Limb (tissue), 2 donors: ENCODE measurements at regions not wholly inside any gene's neighbourhood (a gene's known extent, or its start where the extent isn't known, plus 50 kb on each side); places are given as distances from the start of the nearest gene placed in this dataset.
"Not testable (repeated sequence)": the region's sequence is repeated elsewhere in the genome, so short reads cannot be mapped to it uniquely, and the experiment has no call there.

ENCODE experiments used
- DNase-seq, 2 donors: peaks; one replicate each; pipeline ENCODE4 v3.0.0-alpha.2; 2016; ENCODE audit errors: extremely low spot score in 2 of 2

DNA sequence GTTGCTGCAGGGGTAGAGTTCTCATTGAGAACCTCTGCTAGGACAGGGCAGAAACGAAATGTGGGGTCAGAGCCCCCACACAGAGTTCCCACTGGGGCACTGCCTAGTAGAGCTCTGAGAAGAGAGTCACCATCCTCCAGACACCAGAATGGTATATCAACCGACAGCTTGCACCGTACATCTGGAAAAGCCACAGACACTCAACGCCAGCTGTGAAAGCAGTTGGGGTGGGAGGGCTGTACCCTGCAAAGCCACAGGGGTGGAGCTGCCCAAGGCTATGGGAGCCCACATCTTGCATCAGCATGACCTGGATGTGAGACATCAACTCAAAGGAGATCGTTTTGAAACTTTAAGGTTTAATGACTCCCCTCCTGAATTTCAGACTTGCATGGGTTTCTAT, 284.0 kb upstream of the DEPDC1 start:
- no peak for DNase-seq

DNA sequence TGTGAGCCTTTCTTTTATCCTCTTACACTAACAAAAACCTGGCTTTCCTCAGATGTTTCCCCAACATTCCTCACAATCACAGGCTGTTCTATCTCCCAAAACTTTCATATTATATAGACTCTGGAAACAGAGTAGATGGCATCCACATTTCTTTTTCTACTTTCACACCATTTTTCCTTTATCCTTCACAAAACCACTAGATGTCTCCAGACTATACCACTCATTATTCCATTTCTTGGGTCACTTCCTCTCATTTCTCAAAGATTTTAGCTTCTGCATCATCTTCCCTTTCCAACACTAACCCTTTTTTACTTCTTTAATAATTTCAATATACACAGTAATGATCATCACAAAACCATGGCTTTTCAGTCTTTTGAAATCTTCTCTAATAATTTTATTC, 286.0 kb upstream of the DEPDC1 start:
- DNase-seq, result no peak

DNA sequence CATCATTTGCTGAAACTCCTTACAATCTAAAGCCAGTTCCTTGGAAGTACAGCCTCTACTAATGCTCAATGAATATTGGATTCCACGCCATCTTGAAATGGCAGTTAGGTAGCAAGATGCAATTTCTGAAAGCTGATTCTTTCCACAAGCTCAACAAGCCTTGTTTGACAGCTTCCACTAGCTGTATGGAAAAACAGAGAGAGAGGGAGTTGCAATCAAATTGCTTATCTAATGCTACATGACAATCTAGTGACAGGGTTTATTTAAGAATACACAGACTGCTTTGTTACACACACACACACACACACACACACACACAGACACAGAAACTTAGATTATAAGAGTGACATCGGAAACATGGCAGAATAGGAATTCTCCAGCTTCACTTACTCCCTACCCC, 288.4 kb upstream of the DEPDC1 start:
- no peak for DNase-seq

DNA sequence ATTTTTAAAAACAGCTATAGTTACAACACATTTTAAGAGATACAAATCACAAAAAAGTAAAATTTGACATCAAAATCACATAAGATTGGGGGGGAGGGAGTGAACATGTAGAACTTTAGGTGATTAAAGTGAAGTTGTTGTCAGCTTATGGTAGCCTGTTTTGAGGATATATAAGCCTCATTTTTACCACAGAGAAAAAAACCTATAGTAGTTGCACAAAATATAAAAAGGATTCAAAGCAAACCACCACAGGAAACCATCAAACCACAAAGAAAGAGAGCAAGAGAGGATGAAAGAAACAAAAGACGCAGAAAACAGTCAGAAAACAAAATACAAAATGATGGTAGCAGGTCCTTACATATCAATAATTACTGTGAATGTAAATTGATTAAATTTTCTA, 291.9 kb upstream of the DEPDC1 start:
- no peak for DNase-seq

DNA sequence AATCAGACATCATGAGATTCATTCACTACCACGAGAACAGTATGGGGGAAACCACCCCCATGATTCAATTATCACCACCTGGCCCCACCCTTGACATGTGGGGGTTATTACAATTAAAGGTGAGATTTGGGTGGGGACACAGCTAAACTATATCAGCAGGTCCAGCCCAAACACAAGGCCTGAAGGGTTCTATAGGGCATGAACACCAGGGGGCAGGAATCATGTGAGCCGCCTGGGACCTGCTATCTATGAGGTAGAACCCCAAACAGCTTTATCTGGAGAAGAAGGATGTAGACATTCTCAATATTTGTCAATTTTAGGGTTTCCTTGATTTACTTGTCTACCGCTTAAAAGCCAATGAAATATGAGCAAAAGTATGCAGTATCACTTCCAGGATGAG, 294.9 kb upstream of the DEPDC1 start:
- no peak for DNase-seq

DNA sequence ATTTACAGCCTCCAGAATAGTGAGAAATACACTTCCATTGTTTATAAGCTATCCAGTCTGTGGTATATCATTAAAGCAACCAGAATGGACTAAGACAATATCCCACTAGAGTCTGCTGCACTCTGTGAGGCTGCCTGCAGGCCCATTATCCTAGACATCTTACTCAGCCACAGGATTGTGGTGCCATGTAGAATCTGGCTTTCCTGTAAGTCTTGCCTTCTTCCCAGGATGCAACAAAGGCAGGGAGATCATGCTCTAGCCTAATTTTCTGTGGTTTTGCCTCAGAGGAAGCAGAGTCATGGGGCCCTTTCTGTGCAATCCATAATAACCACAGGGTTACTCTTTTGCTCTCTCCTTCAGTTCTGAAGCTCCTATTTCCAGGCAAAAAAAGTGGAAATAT, 299.1 kb upstream of the DEPDC1 start:
- no peak for DNase-seq

DNA sequence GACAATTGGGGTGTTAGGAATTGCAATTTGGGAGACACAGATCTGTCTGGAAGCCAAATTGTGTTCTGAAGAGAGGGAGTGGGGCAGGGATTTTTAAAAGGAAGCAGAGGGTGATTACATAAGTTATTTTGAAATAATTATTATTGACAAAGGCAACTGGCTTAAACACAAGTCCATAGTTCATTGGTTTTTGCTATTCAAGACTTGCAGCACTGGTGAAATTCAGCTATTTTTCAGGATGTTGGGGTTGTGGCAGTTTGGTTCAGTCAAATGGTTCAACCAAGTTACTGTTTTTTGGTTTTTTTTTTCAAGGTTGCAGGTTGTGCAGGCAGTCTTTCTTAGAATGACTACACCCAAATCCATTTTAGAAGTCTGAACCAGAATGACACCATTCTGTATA, 300.0 kb upstream of the DEPDC1 start:
- DNase-seq, result no peak

DNA sequence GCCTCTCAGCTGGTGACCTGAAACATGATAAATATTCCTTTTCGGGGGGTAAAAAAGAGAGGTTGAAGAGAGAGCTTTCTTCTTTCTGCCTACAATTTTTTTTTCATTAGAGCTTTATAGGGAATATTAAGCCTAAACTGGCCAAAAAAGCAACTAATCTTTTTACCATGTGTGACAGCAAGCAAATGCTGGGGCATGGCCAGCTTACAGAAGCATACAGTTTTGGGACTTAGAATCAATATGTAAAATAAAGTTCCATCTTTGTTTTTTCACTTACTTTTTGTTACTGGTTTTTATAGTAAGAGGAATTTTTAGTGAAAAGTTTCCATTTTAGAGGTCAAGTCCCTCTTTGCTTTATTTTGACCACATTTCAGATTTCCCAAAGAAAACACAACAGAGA, 301.2 kb upstream of the DEPDC1 start:
- DNase-seq, result peak in 1 of 2 donors; percentile 24

DNA sequence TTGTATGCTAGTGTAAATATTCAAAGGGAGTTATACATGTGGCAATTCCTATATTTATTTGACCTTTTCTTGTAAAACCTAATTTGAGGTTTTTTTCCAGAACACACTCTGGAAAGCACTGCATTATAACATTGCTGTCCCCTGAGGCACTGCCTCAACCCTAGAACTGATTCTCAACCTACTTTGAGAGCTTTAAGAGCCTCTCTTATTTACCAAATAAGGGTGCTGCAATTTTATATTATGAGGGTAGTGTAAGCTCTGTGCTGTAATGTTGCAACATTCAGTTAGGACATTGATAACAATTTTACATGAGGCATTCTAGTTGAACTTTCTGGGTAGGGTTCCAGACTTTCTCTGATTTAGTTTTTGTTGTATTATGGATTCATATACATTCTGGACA, 302.2 kb upstream of the DEPDC1 start:
- no peak for DNase-seq

DNA sequence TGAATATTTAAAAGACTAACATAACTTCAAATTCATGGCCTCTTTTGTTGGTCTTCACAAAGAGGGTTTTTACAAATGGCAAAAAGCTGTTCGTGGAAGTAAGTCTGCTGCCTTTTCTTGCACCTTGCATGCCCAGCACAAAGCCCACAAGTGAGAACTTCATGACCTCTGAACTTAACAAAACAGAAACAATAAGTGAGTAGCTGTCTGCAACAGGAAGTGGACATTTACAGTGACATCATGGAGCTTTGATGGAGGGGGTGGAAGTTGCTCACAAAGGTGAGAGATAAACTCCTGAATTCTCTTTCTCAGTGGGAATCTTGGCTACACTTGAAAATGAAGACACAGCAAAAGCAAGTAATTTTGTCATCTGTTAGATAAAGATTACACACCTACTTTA, 303.3 kb upstream of the DEPDC1 start:
- no peak for DNase-seq

DNA sequence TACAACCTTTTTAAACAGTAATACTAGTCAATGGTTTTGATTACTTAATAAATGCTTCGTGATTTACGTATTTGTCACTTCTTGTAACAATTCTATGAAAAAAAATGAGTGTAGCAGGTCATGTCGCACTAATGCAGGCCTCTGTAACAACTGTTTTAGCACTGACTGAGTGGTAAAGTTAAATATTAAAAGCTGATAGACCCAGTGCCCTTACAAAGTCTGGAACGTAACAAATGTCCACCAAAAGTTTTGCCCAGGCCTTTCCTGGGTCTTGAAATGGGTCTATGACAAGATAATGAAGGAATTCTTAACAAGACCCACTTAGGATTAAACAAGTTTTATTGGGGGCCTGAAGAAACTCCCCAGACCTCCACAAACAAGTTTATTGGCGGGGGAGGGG, 304.6 kb upstream of the DEPDC1 start:
- DNase-seq, result no peak

DNA sequence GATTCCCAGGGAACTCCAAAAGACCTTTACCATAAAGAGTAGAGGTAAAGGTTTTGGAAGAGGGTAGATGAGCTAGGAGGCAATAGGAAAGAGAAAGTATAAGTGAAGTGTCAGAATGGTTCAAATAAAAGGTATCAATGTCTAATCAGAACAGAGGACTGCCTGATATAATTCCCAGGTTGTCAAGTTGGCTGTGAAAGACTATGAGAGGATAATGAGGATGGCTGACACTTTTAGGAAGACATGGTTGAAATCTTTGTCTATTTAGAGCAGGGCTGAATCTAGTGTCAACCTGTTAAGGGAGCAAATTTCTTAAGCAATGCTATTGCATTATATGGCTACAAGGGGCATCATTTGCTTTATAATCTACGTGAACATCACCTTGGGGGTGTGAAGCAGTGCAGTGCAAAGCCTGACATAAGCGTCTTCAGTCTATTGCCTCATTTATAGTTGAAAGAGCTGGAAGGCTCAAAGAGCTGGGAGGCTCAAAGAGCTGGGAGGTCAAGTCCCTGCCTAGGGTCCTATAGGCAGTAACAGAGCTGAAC, 308.3 kb upstream of the DEPDC1 start:
- DNase-seq, result no peak

DNA sequence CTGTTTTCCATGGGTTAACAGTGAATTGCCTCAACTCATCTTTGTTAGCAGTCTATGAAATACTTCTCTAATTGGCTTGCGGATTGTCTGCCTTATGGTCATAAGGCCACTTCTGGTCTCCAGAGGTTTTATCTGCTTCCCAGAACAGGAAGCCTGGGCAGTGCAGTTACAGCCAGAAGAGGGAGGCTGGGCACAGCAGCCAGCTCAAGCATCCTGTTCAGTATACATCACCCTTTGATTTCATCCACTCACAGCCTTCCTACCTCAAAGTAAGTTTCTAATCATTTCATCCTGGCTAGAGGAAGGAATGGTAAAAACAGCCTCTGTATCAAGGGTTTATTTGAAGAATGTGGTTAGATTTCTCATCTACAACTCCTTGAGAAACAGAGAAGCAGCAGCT, 311.5 kb upstream of the DEPDC1 start:
- no peak for DNase-seq

DNA sequence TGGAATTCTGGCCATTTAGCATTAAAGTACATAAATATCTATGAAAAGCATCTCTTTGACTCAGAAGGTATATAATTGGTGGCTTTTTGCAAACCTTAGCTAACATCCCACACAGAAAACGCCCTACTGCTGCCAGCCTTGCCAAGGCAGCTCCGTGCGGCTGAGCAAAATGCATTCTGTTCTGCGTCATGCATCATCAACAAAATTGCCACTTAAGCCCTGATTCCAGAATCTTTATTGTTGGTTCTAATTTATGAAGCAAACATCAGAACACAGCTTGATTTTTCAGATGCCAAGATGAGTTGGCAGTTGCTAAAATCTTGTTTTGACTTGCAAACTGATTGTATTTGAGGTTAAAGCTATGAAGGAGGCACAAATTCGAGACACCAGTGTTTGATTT, 314.9 kb upstream of the DEPDC1 start:
- DNase-seq, result no peak

DNA sequence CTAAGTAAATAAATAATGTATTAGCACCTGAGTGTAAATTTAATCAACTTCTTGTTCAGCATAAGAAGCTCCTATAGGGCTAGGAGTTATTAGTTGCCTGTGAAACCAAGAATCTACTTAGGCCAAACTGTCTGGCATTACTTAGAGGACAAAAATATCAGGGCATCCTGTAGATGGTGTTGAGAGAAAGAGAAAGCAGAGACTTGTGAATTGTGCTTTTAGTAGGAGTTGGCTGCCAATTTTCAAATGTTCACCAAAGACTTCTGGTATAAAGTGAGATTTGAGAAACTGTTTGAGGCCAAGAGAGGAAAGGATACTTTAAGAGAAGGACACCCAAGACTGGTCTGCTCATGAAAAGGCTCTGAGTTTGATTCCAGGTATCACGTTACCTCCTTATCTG, 315.5 kb upstream of the DEPDC1 start:
- no peak for DNase-seq

DNA sequence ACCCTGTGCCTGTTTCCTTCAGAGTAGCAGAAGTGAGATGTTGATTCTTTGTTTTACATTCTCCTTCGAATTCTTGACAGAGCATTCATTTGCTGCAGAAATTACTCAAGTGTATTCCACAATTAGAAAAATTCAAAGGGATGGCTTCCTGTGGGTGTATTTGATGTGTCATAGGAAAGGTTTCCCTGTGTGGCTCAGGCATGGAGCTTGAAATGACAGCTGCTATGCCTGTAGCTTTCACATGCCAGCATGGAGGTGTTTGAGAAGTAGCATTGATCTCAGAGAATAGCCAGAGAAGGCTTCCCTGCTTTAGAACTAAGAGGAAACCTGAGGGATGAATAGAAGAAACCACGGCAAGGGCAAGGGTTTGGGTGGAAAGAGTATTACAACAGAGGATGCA, 317.2 kb upstream of the DEPDC1 start:
- no peak for DNase-seq

DNA sequence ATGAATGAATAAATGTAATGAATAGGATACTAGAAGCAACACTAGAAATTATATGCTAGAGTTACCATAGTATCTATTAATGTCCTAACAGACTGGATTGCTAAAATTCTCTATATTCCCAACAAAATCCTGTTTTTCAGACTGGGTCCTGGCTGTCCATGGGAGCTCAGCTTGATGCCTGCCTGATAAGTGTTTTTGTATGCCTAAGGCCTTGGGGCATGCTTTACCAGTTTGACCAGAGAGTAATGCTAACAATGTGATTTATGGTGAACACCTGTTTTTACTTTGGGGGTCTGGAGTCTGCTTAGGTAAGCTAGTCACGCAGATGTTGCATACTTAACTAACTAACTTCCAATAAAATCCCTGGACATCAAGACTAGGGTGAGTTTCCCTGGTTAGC, 318.8 kb upstream of the DEPDC1 start:
- no peak for DNase-seq

DNA sequence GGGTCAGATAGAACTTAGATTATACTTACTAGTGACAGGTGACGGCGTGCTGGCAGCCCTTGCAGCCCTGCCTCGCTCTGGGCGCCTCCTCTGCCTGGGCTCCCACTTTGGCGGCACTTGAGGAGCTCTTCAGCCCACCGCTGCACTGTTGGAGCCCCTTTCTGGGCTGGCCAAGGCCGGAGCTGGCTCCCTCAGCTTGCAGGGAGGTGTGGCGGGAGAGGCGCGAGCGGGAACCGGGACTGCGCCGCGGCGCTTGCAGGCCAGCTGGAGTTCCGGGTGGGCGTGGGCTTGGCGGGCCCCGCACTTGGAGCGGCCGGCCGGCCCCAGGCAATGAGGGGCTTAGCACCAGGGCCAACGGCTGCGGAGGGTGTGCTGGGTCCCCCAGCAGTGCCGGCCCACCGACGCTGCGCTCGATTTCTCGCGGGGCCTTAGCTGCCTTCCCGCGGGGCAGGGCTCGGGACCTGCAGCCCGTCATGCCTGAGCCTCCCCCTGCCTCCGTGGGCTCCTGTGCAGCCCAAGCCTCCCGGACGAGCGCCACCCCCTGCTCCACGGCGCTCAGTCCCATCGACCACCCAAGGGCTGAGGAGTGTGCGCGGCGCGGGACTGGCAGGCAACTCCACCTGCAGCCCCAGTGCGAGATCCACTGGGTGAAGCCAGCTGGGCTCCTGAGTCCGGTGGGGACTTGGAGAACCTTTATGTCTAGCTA, 320.8 kb upstream of the DEPDC1 start:
- not testable (repeated sequence) for DNase-seq

DNA sequence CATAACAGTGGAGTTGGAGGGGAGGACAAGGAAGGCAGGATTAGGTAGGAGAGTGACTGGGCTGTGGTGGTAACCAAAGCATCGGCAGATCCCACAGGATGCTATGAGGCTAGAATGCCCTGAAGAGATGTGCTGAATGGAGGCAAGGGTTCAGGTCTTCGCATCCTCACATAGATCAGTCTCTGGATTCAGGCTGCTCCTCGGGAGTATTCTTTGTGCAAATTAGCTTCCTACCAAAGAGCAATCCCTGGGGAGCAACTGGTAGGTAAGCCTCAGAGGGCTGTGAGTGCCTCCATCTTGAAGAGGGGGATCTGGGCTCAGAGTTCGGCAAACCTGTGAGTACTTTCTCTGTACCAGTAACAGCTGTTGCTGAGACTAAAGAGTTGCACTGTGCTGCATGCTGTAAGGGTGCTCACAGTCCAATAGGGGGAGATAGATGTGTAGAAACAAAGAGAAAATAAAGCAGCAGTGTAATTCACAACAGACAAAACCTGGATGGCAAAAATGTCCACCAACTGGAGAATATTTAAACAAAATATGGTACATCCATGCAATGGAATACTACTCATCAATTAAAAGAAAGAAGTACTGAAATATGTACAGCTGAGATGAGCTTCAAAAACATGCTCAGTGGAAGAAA, 322.4 kb upstream of the DEPDC1 start:
- peak in 1 of 2 donors; percentile 3 for DNase-seq

DNA sequence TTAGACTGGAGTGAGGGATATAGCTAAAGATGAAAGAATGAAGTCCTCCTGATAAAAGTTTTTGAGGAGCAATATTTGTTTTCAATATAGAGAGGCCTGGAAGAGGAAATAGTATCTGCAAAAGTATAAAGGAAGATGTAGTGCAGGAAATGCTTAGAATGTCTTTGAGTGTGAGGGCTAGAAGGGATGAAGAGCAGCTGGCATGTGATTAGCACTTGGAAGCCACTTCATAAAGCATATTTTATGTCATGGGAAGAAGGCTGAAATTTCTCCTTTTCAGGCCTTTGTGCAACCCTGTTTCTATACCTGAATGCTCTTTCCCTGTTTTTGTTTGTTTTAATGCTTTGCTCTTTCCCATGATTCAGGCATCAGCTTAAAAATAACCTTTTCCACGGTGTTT, 323.3 kb upstream of the DEPDC1 start:
- DNase-seq, result no peak

DNA sequence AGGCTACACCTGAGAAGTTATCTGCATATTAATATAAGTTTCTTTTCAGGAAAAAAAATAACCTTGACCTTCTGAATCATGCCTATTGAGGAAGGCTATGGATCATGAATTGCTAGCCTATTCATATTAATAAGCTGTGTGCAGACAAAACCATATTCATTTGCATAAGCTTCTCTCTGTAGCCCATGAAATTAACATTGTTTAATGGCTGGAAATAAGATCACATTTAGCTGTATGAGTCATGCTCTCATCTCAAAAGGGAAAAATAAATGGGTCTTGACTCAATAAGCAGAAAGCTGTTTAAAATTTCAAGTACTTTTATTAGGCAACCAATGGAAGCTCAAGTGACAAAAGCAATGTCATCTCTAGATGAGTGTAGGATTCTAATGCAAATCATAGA, 330.0 kb upstream of the DEPDC1 start:
- no peak for DNase-seq

DNA sequence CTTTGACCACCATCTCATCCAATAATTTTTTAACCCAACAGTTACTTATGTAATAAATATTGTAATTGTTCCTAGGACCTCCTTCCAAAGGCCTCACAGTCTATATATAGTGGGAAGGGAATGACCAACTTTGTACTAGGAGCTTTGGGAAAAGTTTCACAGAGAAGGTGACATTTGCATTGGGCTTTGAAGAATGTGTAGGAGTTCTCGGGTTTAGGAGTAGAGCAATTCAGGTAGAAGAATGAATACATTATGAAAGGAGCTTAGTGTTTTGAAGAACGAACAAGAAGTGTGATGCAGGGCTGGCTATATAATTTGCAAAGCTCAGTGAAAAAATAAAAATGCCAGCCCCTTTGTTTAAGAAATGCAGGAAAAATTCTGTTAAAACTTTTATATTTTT, 330.4 kb upstream of the DEPDC1 start:
- DNase-seq, result no peak

DNA sequence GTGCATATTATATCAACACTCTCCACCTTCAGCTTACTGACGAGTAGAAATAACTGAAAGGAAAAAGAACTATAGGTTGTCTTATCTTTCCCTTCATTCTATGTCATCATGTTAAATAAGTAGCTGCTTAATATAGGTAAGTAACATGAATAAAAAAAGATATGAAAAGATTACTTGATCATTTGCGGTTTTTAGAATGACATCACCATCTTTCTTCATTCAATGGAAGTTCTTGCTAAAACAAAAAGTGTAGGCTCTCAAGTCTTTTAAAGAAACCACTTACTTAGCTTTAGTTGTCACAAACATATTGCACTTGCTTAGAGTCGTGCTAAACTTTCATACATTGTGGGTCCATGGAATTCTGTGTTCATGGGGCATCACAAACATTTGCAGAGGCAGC, 331.1 kb upstream of the DEPDC1 start:
- DNase-seq, result no peak
